Astrocyte of the hippocampus (primary cell): ENCODE measurements at regions not wholly inside any gene's neighbourhood (a gene's known extent, or its start where the extent isn't known, plus 50 kb on each side); places are given as distances from the start of the nearest gene placed in this dataset.
"Not testable (repeated sequence)": the region's sequence is repeated elsewhere in the genome, so short reads cannot be mapped to it uniquely, and the experiment has no call there.

Source experiments
- DNase-seq: peaks from one replicate; pipeline ENCODE4 v3.0.0; 2011; ENCODE audit warnings: low read depth, low spot score

- not testable (repeated sequence) for DNase-seq
Observed at GRCh38 chr9:74197771-74198170, 299.4 kb upstream of the RORB start.

DNA sequence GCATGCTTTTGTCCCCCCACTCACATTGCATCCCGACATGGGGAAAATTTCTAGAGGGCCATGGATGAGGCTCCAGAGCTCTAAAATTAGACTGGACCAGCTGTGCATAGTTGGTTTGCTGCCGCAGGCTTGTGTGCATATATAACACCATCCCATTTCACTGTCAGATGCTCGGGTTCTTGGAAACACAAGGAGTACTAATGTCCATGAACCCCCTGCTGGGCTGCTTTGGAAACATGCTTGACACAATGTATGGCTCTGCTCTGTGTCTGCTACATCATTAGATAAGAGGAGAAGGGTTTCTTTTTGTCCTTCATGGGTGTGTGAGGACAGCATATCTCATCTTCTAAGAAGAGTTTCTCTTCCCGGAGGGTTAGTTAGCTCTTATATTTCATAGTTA is 292.1 kb upstream of the RORB start:
- no peak for DNase-seq

DNA sequence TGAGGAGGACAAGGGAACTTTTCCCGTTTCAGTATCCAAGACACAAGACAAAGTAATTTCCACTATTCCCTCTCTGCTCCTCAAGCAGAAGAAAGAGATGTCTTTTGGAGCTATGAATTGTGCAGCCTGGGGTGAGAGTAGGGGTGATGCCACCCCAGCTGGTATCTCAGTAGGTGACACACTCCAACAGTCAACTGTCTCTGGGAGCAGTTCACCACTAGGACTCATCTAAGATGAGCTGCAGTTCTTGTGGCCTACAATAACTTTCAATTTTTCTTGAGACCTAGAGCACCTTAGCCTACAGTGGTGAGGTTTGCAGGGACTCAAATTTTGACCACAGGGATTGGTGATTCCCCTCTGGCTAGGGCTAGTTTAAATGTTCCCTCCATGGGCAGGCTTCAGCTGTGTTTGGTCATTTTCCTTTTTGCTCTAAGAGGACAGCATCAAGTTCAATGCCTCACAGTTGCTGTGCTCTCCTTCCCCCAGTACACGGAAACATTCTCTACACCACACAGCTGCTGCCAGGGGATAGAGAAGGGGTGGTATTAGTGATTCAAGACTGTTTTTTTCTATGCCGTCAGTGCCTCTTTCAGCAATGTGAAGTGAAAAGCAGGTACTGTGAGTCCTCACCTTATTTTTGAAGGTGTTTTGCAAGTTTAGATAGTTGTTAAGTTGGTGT is 278.6 kb upstream of the RORB start:
- no peak for DNase-seq

DNA sequence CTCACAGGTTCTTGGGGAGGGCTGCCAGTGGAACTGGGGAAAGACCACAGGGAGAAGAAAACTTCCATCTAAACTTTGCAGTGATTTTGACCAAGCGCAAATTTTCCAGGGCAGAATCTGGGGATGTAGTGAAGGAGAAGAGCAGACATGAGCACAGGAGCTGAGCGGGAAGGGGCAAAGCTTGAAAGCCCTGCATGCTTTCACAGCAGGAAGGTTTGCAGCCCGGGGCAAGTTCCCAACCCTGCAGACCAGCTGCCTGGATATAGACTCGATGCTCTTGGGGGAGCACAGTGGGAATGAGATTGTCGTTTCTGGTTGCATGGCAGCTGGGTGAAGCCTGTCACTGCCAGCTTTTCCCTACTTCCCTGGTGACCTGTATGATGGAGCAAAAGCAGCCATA is 276.8 kb upstream of the RORB start:
- DNase-seq, result no peak

DNA sequence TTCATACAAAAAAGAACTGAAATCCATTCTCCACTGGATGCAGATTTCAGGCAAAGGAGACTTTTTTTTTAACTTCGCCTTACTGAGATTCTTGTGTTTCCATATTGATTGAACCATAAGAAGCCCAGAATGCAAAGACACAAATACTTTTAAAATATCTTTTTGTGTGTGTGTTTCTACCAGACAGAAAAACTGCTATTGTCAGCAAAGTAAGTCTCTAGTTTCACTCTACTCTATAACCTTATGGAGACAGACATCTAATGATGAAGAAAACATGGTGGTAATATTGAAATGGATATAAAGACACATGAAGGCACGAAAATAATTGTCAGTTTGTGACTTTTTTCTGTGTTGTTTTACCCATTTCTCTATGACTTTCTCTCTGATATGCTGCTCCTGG is 260.3 kb upstream of the RORB start:
- DNase-seq, result no peak

GRCh38 chr9:74245866-74246497 is 251.2 kb upstream of the RORB start:
- DNase-seq, result no peak

- DNase-seq, result no peak
Observed at GRCh38 chr9:74255489-74255984, 241.6 kb upstream of the RORB start.

DNA sequence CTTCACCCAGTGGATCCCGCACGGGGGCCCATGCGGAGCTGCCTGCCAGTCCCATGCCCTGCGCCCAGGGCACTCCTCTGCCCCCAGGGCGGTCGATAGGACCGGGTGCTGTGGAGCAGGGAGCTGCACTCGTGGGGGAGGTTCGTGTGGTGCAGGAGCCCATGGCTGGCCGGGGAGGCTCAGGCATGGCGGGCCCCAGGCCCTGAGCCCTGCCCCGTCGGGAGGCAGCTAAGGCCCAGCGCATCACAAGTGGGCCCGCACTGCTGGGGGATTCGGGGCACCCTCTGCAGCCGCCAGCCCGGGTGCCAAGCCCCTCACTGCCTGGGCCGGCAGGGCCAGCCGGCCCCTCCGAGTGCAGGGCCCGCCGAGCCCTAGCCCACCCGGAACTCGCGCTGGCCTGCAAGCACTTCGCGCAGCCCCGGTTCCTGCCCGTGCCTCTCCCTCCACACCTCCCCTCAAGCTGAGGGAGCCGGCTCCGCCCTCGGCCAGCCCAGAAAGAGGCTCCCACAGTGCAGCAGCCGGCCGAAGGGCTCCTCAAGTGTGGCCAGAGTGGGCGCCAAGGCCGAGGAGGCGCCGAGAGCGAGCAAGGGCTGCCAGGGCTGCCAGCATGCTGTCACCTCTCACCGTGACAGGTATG is 221.1 kb upstream of the RORB start:
- no peak for DNase-seq

- DNase-seq, result no peak
Observed at GRCh38 chr9:74277532-74277931, 219.6 kb upstream of the RORB start.

- DNase-seq, result no peak
Observed at GRCh38 chr9:74281674-74282073, 215.5 kb upstream of the RORB start.

DNA sequence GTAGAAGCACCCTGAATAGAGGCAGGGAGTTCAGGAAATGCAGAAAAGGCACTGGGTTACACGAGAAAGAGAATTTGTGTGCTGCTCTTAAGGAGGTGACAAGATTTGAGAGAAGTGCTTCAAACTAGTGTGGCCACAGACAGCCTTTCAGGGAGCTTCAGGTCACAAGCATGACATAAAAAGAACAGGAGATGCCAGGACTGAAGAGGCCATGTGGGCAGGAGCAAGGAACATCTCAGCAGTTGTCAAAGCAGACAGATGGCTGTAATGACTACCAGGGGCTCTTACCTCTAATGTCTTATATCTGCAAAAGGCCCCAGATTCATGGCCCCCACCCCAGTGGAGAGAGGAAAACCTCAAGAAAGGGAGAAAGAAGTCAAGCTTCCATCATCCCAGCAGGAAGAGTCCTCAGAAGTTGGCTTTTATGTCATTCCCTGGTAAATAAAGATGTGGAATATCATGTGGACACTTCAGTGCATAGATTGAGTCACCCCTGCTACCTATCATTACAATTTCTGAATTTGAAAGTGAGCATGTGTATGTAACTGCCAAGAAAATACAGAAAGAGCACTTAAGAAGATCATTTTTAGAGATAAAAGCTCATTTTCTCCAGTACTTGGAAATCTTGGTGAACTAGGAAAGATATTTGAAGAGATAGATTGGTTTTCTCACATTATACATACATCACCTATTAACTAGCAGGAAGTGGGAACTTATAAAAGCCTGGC is 214.4 kb upstream of the RORB start:
- DNase-seq, result no peak

- DNase-seq, result peak; percentile 74
Observed at GRCh38 chr9:74284581-74285450, 212.3 kb upstream of the RORB start.

- DNase-seq, result no peak
Observed at GRCh38 chr9:74293479-74293878, 203.7 kb upstream of the RORB start.

GRCh38 chr9:74303945-74304344 is 193.2 kb upstream of the RORB start:
- no peak for DNase-seq

GRCh38 chr9:74304598-74304997 is 192.5 kb upstream of the RORB start:
- peak; percentile 55 for DNase-seq

DNA sequence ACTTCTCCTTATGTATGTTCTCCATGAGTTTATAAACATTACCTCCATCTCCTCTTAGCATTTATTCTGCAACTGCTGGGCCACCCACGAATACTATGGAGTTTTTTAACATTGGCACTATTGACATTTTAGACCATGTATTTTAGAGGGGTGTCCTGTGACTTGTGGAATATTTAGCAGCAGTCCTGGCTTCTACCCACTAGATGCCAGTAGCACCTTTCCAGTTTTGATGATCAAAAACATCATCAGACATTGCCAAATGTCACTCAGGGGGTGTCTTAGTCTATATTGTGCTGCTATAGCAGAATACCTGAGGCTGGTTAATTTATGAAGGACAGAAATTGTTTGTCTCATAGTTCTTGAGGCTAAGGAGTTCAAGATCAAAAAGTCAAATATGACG is 187.5 kb upstream of the RORB start:
- no peak for DNase-seq

- DNase-seq, result no peak
Observed at GRCh38 chr9:74317235-74317634, 179.9 kb upstream of the RORB start.

GRCh38 chr9:74321396-74321795 is 175.7 kb upstream of the RORB start:
- DNase-seq, result no peak

GRCh38 chr9:74322661-74323314 is 174.3 kb upstream of the RORB start:
- no peak for DNase-seq

DNA sequence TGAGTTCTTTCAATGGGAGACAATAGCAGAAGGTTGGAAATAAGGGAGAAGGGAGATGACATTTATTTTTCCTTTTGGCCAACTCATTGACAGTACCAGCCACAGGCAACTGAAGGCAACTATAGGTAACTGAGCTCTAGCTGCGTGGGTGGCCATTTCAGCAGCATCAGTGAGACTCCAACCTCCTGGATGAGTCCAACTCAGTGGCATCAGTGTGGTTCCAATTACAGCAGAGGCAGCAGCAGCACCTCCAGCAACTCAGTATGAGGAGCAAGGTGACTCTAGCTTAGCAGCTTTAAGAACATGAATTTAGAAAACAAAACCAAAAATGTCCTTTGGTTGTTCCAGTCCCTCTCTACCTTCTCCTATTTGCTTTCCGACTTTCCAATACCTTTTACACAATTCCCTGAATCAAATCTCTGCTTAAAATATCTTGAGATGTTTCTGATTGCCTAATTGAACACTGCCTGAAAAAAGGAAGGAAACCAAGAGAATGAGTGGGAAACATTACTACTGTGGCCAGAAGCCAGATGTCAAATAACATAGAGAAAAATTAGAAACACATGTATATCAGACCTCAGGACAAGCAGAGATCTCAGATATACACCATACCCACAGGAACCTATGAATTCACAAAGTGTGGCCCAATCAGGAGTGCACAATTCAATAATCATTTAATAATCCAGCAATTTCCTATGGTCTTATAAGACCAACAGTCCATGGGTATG is 166.5 kb upstream of the RORB start:
- DNase-seq, result no peak
